ENCODE measurements at regions not wholly inside any gene's neighbourhood (a gene's known extent, or its start where the extent isn't known, plus 50 kb on each side); places are given as distances from the start of the nearest gene placed in this dataset.

- no peak overlapping the region for H3K4me3 Mint-ChIP-seq
- H3K27me3 Mint-ChIP-seq: peaks cover 18% of the 10 kb centered on the region
- H3K9me3 Mint-ChIP-seq: peaks cover 8% of the 10 kb centered on the region
- H3K36me3 Mint-ChIP-seq (ENCODE audit: low read depth): no peaks in the 10 kb centered on the region
- no peaks in the 10 kb centered on the region for H3K4me1 Mint-ChIP-seq (ENCODE audit: low read depth)
- no peak overlapping the region for H3K27ac Mint-ChIP-seq
Observed at GRCh38 chr9:113823421-113823820, 52.7 kb upstream of the ZNF618 start.
